ENCODE measurements at regions not wholly inside any gene's neighbourhood (a gene's known extent, or its start where the extent isn't known, plus 50 kb on each side); places are given as distances from the start of the nearest gene placed in this dataset.

GRCh38 chr1:29575277-29575676 lies 339.0 kb downstream of the PTPRU start:
- no peak overlapping the region for H3K4me2 ChIP-seq (ENCODE audit: low read depth, low read length, poor library complexity, severe bottlenecking)
- no peaks in the 10 kb centered on the region for H3F3A ChIP-seq (ENCODE audit: low read depth)
- no peaks in the 10 kb centered on the region for H3K36me3 ChIP-seq (ENCODE audit: insufficient read depth, low read length)
- H3K4me1 ChIP-seq (ENCODE audit: insufficient read depth, low read length, poor library complexity, severe bottlenecking), result no peaks in the 10 kb centered on the region
- TF ChIP-seq CTCF (conservative IDR thresholded peaks at IDR 0.05; ENCODE audit: low read length), result no peak
- TF ChIP-seq EZH2phosphoT487 (IDR thresholded peaks at IDR 0.05; ENCODE audit: borderline replicate concordance), result no peak
- H3K4me3 ChIP-seq (ENCODE audit: low read length, poor library complexity, severe bottlenecking), result no peak overlapping the region
- no peaks in the 10 kb centered on the region for H3K9me3 ChIP-seq (ENCODE audit: insufficient read depth, low read depth, low read length)
- H4K20me1 ChIP-seq (ENCODE audit: insufficient read depth, low read length, poor library complexity, severe bottlenecking), result no peaks in the 10 kb centered on the region
- no peaks in the 10 kb centered on the region for H3K9me2 ChIP-seq (replicated peaks; ENCODE audit: low read depth, low read length)
- no peaks in the 10 kb centered on the region for H3K79me2 ChIP-seq (ENCODE audit: insufficient read depth, low read length)
- H2AFZ ChIP-seq (ENCODE audit: low read length), result no peak overlapping the region
- H3K27me3 ChIP-seq (ENCODE audit: insufficient read depth, low read length, poor library complexity, severe bottlenecking), result no peaks in the 10 kb centered on the region
- no peak overlapping the region for H3K9ac ChIP-seq (ENCODE audit: low read depth, low read length, poor library complexity, severe bottlenecking)

- H3K9me3 ChIP-seq (ENCODE audit: insufficient read depth, low read depth, low read length), result no peaks in the 10 kb centered on the region
- no peaks in the 10 kb centered on the region for H3K4me1 ChIP-seq (ENCODE audit: insufficient read depth, low read length, poor library complexity, severe bottlenecking)
- no peaks in the 10 kb centered on the region for H3K9me2 ChIP-seq (replicated peaks; ENCODE audit: low read depth, low read length)
- H2AFZ ChIP-seq (ENCODE audit: low read length), result no peak overlapping the region
- H3K36me3 ChIP-seq (ENCODE audit: insufficient read depth, low read length), result no peaks in the 10 kb centered on the region
- no peak overlapping the region for H3K4me3 ChIP-seq (ENCODE audit: low read length, poor library complexity, severe bottlenecking)
- H3F3A ChIP-seq (ENCODE audit: low read depth), result no peaks in the 10 kb centered on the region
- no peak overlapping the region for H3K9ac ChIP-seq (ENCODE audit: low read depth, low read length, poor library complexity, severe bottlenecking)
- H4K20me1 ChIP-seq (ENCODE audit: insufficient read depth, low read length, poor library complexity, severe bottlenecking), result no peaks in the 10 kb centered on the region
- no peaks in the 10 kb centered on the region for H3K27me3 ChIP-seq (ENCODE audit: insufficient read depth, low read length, poor library complexity, severe bottlenecking)
- no peak overlapping the region for H3K4me2 ChIP-seq (ENCODE audit: low read depth, low read length, poor library complexity, severe bottlenecking)
- no peaks in the 10 kb centered on the region for H3K79me2 ChIP-seq (ENCODE audit: insufficient read depth, low read length)
- TF ChIP-seq EZH2phosphoT487 (IDR thresholded peaks at IDR 0.05; ENCODE audit: borderline replicate concordance), result no peak
- no peak for TF ChIP-seq CTCF (conservative IDR thresholded peaks at IDR 0.05; ENCODE audit: low read length)
Observed at GRCh38 chr1:29574871-29575270, 338.5 kb downstream of the PTPRU start.

GRCh38 chr1:29569971-29570634 lies 333.8 kb downstream of the PTPRU start:
- no peak overlapping the region for H3K9ac ChIP-seq (ENCODE audit: low read depth, low read length, poor library complexity, severe bottlenecking)
- H3K9me2 ChIP-seq (replicated peaks; ENCODE audit: low read depth, low read length), result no peaks in the 10 kb centered on the region
- H3K27me3 ChIP-seq (ENCODE audit: insufficient read depth, low read length, poor library complexity, severe bottlenecking), result no peaks in the 10 kb centered on the region
- H3F3A ChIP-seq (ENCODE audit: low read depth), result no peaks in the 10 kb centered on the region
- no peaks in the 10 kb centered on the region for H3K79me2 ChIP-seq (ENCODE audit: insufficient read depth, low read length)
- no peak overlapping the region for H3K4me2 ChIP-seq (ENCODE audit: low read depth, low read length, poor library complexity, severe bottlenecking)
- H3K9me3 ChIP-seq (ENCODE audit: insufficient read depth, low read depth, low read length), result peaks cover 12% of the 10 kb centered on the region
- no peaks in the 10 kb centered on the region for H3K4me1 ChIP-seq (ENCODE audit: insufficient read depth, low read length, poor library complexity, severe bottlenecking)
- H3K36me3 ChIP-seq (ENCODE audit: insufficient read depth, low read length), result no peaks in the 10 kb centered on the region
- TF ChIP-seq CTCF (conservative IDR thresholded peaks at IDR 0.05; ENCODE audit: low read length) (no peak), EZH2phosphoT487 (IDR thresholded peaks at IDR 0.05; ENCODE audit: borderline replicate concordance) (no peak)
- H2AFZ ChIP-seq (ENCODE audit: low read length), result no peak overlapping the region
- H4K20me1 ChIP-seq (ENCODE audit: insufficient read depth, low read length, poor library complexity, severe bottlenecking), result no peaks in the 10 kb centered on the region
- H3K4me3 ChIP-seq (ENCODE audit: low read length, poor library complexity, severe bottlenecking), result no peak overlapping the region
